ENCODE measurements at regions not wholly inside any gene's neighbourhood (a gene's known extent, or its start where the extent isn't known, plus 50 kb on each side); places are given as distances from the start of the nearest gene placed in this dataset.

DNA sequence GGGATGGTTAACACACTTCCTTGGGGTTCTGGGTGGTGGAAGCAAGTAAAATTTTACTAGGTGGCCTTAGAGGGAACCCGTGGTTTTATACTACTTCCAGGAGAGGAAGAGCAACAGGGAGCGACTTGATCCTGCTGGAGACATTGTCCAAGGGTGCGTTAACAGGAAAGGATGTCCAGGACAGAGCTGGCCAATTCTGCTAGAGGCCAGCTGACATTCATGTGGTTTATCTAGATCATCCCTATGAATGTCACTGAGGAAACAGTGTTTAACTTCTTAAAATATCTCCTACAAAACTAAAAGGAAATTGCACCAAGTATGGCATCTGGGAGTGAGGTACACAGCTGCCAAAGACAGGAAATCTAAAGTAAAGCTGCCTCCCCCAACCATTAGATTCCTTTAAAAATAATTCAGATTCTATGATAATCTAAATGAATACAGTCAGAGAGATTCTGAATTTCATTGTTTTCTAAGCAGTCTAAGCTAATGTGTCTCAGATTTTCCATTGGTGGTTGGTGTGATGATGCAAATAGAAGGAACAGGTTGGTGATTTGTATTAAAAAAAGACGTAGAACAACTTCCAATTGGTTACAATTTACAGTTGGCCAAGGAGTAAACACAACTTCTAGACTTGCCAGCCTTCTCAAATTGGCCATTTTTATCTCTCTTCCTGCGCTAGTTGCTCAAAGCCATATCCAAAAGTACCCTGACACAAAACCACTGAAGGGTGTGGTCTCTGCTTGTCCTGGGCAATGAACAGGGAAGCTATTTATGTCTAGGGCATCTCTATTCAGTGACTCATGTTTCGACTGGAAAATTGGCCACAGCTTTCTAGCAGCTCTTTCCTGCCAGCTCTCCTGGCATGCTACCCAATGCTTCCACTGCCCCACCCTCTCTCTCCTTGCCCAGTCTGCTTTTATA lies 574.7 kb upstream of the MEF2C start:
- WGBS, 2 experiments (ENCODE audit: extremely low coverage in 1 of 2, insufficient coverage in 1 of 2, insufficient read length in 1 of 2, insufficient replicate concordance in 2 of 2, low coverage in 1 of 2, low lambda C conversion rate in 2 of 2, missing lambda C conversion rate in 1 of 2), result 94% methylated on average over 6 of the region's 6 CpGs; no CpG with 5 or more reads in 1 of the 2 experiments
- H2BK15ac ChIP-seq (ENCODE audit: low read length), result no peak overlapping the region
- no peak overlapping the region for H3K4me3 ChIP-seq (ENCODE audit: extremely low read depth in 1 of 4, insufficient read depth in 2 of 4, low read depth in 3 of 4, low read length in 4 of 4)
- no peak overlapping the region for H3K27ac ChIP-seq (ENCODE audit: low read depth, low read length)
- no peaks in the 10 kb centered on the region for H3K9me3 ChIP-seq (ENCODE audit: insufficient read depth in 2 of 2, low read depth in 1 of 2, low read length in 1 of 2)
- H3K56ac ChIP-seq (replicated peaks; ENCODE audit: insufficient read length, low read depth, low read length), result no peak overlapping the region
- CTCF ChIA-PET (ENCODE audit: partially characterized antibody), result interaction anchor here (1.5 kb wide), 1 partner anchor 728 kb away, joined by 5 read pairs; no protein-coding TSS in a partner anchor
- no peak overlapping the region for H3K14ac ChIP-seq (ENCODE audit: insufficient read length)
- H3K4me1 ChIP-seq (replicated peaks in 1 of 4; ENCODE audit: control insufficient read depth in 3 of 4, insufficient read depth in 4 of 4, low read length in 3 of 4), result no peaks in the 10 kb centered on the region
- no peaks in the 10 kb centered on the region for H4K20me1 ChIP-seq (replicated peaks in 1 of 2; ENCODE audit: control insufficient read depth in 1 of 2, insufficient read depth in 2 of 2, low read length in 2 of 2)
- no peak for DNase-seq (ENCODE audit: low read depth in 1 of 2, low spot score in 2 of 2)
- no peak for FAIRE-seq
- H3K23ac ChIP-seq (ENCODE audit: insufficient read length), result no peak overlapping the region
- no peak overlapping the region for H2BK120ac ChIP-seq (replicated peaks; ENCODE audit: low read depth, low read length)
- H3K36me3 ChIP-seq (ENCODE audit: control insufficient read depth in 2 of 4, insufficient read depth in 4 of 4, low read length in 3 of 4), result no peaks in the 10 kb centered on the region
- H2BK12ac ChIP-seq (ENCODE audit: low read depth, low read length), result no peak overlapping the region
- H4K5ac ChIP-seq (ENCODE audit: insufficient read length, low read depth, low read length), result no peak overlapping the region
- no peaks in the 10 kb centered on the region for H3K27me3 ChIP-seq (replicated peaks in 1 of 4; ENCODE audit: control insufficient read depth in 3 of 4, extremely low read depth in 1 of 4, insufficient read depth in 3 of 4, low read length in 3 of 4)
- H3K4ac ChIP-seq (replicated peaks; ENCODE audit: insufficient read length, low read depth, low read length), result no peak overlapping the region
- H3K18ac ChIP-seq (ENCODE audit: extremely low read depth, low read length), result no peak overlapping the region
- H3K4me2 ChIP-seq (ENCODE audit: insufficient read depth in 1 of 2, low read depth in 2 of 2, low read length in 2 of 2), result no peak overlapping the region
- no peak overlapping the region for H2BK20ac ChIP-seq (ENCODE audit: low read length)
- no peak overlapping the region for H2AK5ac ChIP-seq (ENCODE audit: low read depth, low read length)
- H3K23me2 ChIP-seq (ENCODE audit: low read depth, low read length), result 0 out of 2 replicates have a peak, but pooled peaks cover 3% of the 10 kb centered on the region
- no peak overlapping the region for H4K8ac ChIP-seq (ENCODE audit: extremely low read depth, insufficient read depth, low read length)
- no peak overlapping the region for H3K9ac ChIP-seq (replicated peaks in 1 of 4; ENCODE audit: extremely low read depth in 1 of 4, low read depth in 3 of 4, low read length in 3 of 4)
- POLR2A ChIA-PET (ENCODE audit: partially characterized antibody), result interaction anchor here (0.6 kb wide), 1 partner anchor 59 kb away, joined by 3 read pairs; no protein-coding TSS in a partner anchor
- 0 out of 2 replicates have a peak overlapping the region, but pooled peaks have one; percentile 20 for H2AFZ ChIP-seq (ENCODE audit: low read length)
- H3K79me2 ChIP-seq (ENCODE audit: control insufficient read depth in 1 of 2, insufficient read depth in 2 of 2, low read length in 2 of 2), result no peaks in the 10 kb centered on the region
- H3K79me1 ChIP-seq (ENCODE audit: low read depth, low read length), result no peaks in the 10 kb centered on the region
- no peak overlapping the region for H2BK5ac ChIP-seq (ENCODE audit: low read depth, low read length)
- no peak overlapping the region for H4K91ac ChIP-seq (replicated peaks; ENCODE audit: insufficient read length, low read length)
- TF ChIP-seq EP300 (IDR thresholded peaks at IDR 0.05; ENCODE audit: borderline replicate concordance in 1 of 2, low read depth in 2 of 2, low read length in 2 of 2) (no peak), TEAD4 (IDR thresholded peaks at IDR 0.05; ENCODE audit: low read depth, low read length) (no peak), USF2 (IDR thresholded peaks at IDR 0.05; ENCODE audit: low read length) (no peak), MAX (IDR thresholded peaks at IDR 0.05) (no peak), SP4 (IDR thresholded peaks at IDR 0.05; ENCODE audit: low read length) (no peak), KDM4A (IDR thresholded peaks at IDR 0.05; ENCODE audit: low read depth, low read length, severe bottlenecking) (no peak), CHD2 (IDR thresholded peaks at IDR 0.05; ENCODE audit: low read length) (no peak), BRCA1 (IDR thresholded peaks at IDR 0.05; ENCODE audit: low read depth, low read length) (no peak), CTBP2 (IDR thresholded peaks at IDR 0.05; ENCODE audit: borderline replicate concordance, insufficient read depth, insufficient read length, low read length) (no peak)
- TF ChIP-seq, protein P1, sequence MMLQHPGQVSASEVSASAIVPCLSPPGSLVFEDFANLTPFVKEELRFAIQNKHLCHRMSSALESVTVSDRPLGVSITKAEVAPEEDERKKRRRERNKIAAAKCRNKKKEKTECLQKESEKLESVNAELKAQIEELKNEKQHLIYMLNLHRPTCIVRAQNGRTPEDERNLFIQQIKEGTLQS (IDR thresholded peaks at IDR 0.05; ENCODE audit: insufficient read depth, low read depth, low read length), result no peak
